ENCODE measurements at regions not wholly inside any gene's neighbourhood (a gene's known extent, or its start where the extent isn't known, plus 50 kb on each side); places are given as distances from the start of the nearest gene placed in this dataset.

- no peak for TF ChIP-seq CTCF (IDR thresholded peaks at IDR 0.05)
- no peak for TF ChIP-seq POLR2A (IDR thresholded peaks at IDR 0.05)
Observed at GRCh38 chr1:163730411-163730821, 408.7 kb downstream of the NUF2 start.

All from prostate gland (tissue), 2 donors.